Mucosa of gallbladder (tissue), 1 donor: ENCODE measurements at regions not wholly inside any gene's neighbourhood (a gene's known extent, or its start where the extent isn't known, plus 50 kb on each side); places are given as distances from the start of the nearest gene placed in this dataset.
"Not testable (repeated sequence)": the region's sequence is repeated elsewhere in the genome, so short reads cannot be mapped to it uniquely, and the experiment has no call there.

Experiments
- DNase-seq: peaks from one replicate; pipeline ENCODE4 v3.0.0-alpha.2; 2020; ENCODE audit warnings: low spot score
- donor health status: DM: no; HTN: no; CAD: no.

GRCh38 chr4:112708772-112709171 is 71.8 kb downstream of the LARP7 start:
- DNase-seq = no peak

GRCh38 chr4:112714922-112715901 is 78.3 kb downstream of the LARP7 start:
- DNase-seq = no peak

- DNase-seq = no peak
Observed at GRCh38 chr4:112717856-112718255, 80.9 kb downstream of the LARP7 start.

- no peak for DNase-seq
Observed at GRCh38 chr4:112721627-112722026, 84.7 kb downstream of the LARP7 start.

- DNase-seq = no peak
Observed at GRCh38 chr4:112726041-112726440, 89.1 kb downstream of the LARP7 start.

GRCh38 chr4:112727728-112728127 is 90.8 kb downstream of the LARP7 start:
- not testable (repeated sequence) for DNase-seq

GRCh38 chr4:112731715-112732114 is 94.8 kb downstream of the LARP7 start:
- no peak for DNase-seq

- no peak for DNase-seq
Observed at GRCh38 chr4:112732142-112732541, 95.2 kb downstream of the LARP7 start.

GRCh38 chr4:112735474-112735951 is 98.6 kb downstream of the LARP7 start:
- no peak for DNase-seq

- no peak for DNase-seq
Observed at GRCh38 chr4:112736718-112737135, 99.8 kb downstream of the LARP7 start.

GRCh38 chr4:112739442-112739841 is 102.5 kb downstream of the LARP7 start:
- DNase-seq = no peak

GRCh38 chr4:112747036-112747435 is 110.1 kb downstream of the LARP7 start:
- DNase-seq = no peak

- DNase-seq = no peak
Observed at GRCh38 chr4:112748352-112748878, 111.5 kb downstream of the LARP7 start.

GRCh38 chr4:112750749-112751148 is 113.8 kb downstream of the LARP7 start:
- DNase-seq = not testable (repeated sequence)

GRCh38 chr4:112751447-112751846 is 114.5 kb downstream of the LARP7 start:
- DNase-seq = no peak

- no peak for DNase-seq
Observed at GRCh38 chr4:112752061-112752460, 115.1 kb downstream of the LARP7 start.

GRCh38 chr4:112752510-112752909 is 115.6 kb downstream of the LARP7 start:
- no peak for DNase-seq

- no peak for DNase-seq
Observed at GRCh38 chr4:112753333-112753732, 116.4 kb downstream of the LARP7 start.

GRCh38 chr4:112759313-112759712 is 122.4 kb downstream of the LARP7 start:
- no peak for DNase-seq

GRCh38 chr4:112765317-112765974 is 128.5 kb downstream of the LARP7 start:
- DNase-seq = no peak

GRCh38 chr4:112766422-112766821 is 129.5 kb downstream of the LARP7 start:
- no peak for DNase-seq

- DNase-seq = no peak
Observed at GRCh38 chr4:112767386-112767785, 130.4 kb downstream of the LARP7 start.

GRCh38 chr4:112770114-112770513 is 133.2 kb downstream of the LARP7 start:
- no peak for DNase-seq
